Astrocyte of the hippocampus (primary cell): ENCODE measurements at regions not wholly inside any gene's neighbourhood (a gene's known extent, or its start where the extent isn't known, plus 50 kb on each side); places are given as distances from the start of the nearest gene placed in this dataset.
A peak's percentile ranks its signal among the peaks of the same experiment; 100 is the strongest.
"Not testable (repeated sequence)": the region's sequence is repeated elsewhere in the genome, so short reads cannot be mapped to it uniquely, and the experiment has no call there.

Source experiments
- DNase-seq: peaks from one replicate; pipeline ENCODE4 v3.0.0; 2011; ENCODE audit warnings: low read depth, low spot score

GRCh38 chr5:142259758-142260157 is 65.1 kb downstream of the SPRY4 start:
- DNase-seq = no peak

GRCh38 chr5:142255831-142256230 is 69.0 kb downstream of the SPRY4 start:
- DNase-seq = no peak

GRCh38 chr5:142254431-142254830 is 70.4 kb downstream of the SPRY4 start:
- no peak for DNase-seq

- peak; percentile 43 for DNase-seq
Observed at GRCh38 chr5:142253938-142254337, 70.9 kb downstream of the SPRY4 start.

- no peak for DNase-seq
Observed at GRCh38 chr5:142250119-142250518, 74.7 kb downstream of the SPRY4 start.

- peak; percentile 51 for DNase-seq
Observed at GRCh38 chr5:142248853-142249462, 75.9 kb downstream of the SPRY4 start.

GRCh38 chr5:142246258-142246657 is 78.6 kb downstream of the SPRY4 start:
- DNase-seq = peak; percentile 96

- DNase-seq = peak; percentile 82
Observed at GRCh38 chr5:142245786-142246185, 79.0 kb downstream of the SPRY4 start.

- DNase-seq = no peak
Observed at GRCh38 chr5:142244440-142244839, 80.4 kb downstream of the SPRY4 start.

GRCh38 chr5:142242272-142242671 is 82.5 kb downstream of the SPRY4 start:
- no peak for DNase-seq

- DNase-seq = no peak
Observed at GRCh38 chr5:142239394-142240159, 85.2 kb downstream of the SPRY4 start.

- no peak for DNase-seq
Observed at GRCh38 chr5:142237707-142238106, 87.1 kb downstream of the SPRY4 start.

- DNase-seq = not testable (repeated sequence)
Observed at GRCh38 chr5:142236673-142237290, 88.0 kb downstream of the SPRY4 start.

GRCh38 chr5:142235870-142236672 is 88.8 kb downstream of the SPRY4 start:
- no peak for DNase-seq

GRCh38 chr5:142235050-142235797 is 89.6 kb downstream of the SPRY4 start:
- peak; percentile 77 for DNase-seq

- DNase-seq = no peak
Observed at GRCh38 chr5:142233083-142234032, 91.5 kb downstream of the SPRY4 start.

GRCh38 chr5:142230949-142231348 is 93.9 kb downstream of the SPRY4 start:
- not testable (repeated sequence) for DNase-seq

GRCh38 chr5:142225141-142225540 is 99.7 kb downstream of the SPRY4 start:
- DNase-seq = no peak

- DNase-seq = no peak
Observed at GRCh38 chr5:142222866-142223558, 101.8 kb downstream of the SPRY4 start.
